ENCODE measurements at regions not wholly inside any gene's neighbourhood (a gene's known extent, or its start where the extent isn't known, plus 50 kb on each side); places are given as distances from the start of the nearest gene placed in this dataset.

DNA sequence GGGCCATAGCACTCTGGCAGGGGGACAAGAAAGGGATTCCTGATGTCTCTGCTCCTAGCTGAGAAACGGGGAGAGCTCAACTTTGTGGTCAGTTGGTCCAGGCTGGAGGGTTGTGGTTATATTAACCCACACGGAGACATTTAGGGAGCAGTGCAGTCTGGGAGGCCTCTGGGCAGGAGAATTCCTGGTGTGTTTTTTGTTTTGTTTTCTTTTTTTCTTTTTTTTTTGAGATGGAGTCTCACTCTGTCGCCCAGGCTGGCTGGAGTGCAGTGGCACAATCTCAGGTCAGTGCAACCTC, 88.0 kb upstream of the SHISAL1 start:
- TF ChIP-seq, protein P1, sequence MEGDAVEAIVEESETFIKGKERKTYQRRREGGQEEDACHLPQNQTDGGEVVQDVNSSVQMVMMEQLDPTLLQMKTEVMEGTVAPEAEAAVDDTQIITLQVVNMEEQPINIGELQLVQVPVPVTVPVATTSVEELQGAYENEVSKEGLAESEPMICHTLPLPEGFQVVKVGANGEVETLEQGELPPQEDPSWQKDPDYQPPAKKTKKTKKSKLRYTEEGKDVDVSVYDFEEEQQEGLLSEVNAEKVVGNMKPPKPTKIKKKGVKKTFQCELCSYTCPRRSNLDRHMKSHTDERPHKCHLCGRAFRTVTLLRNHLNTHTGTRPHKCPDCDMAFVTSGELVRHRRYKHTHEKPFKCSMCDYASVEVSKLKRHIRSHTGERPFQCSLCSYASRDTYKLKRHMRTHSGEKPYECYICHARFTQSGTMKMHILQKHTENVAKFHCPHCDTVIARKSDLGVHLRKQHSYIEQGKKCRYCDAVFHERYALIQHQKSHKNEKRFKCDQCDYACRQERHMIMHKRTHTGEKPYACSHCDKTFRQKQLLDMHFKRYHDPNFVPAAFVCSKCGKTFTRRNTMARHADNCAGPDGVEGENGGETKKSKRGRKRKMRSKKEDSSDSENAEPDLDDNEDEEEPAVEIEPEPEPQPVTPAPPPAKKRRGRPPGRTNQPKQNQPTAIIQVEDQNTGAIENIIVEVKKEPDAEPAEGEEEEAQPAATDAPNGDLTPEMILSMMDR (IDR thresholded peaks at IDR 0.05; ENCODE audit: low read depth, low read length): no peak

DNA sequence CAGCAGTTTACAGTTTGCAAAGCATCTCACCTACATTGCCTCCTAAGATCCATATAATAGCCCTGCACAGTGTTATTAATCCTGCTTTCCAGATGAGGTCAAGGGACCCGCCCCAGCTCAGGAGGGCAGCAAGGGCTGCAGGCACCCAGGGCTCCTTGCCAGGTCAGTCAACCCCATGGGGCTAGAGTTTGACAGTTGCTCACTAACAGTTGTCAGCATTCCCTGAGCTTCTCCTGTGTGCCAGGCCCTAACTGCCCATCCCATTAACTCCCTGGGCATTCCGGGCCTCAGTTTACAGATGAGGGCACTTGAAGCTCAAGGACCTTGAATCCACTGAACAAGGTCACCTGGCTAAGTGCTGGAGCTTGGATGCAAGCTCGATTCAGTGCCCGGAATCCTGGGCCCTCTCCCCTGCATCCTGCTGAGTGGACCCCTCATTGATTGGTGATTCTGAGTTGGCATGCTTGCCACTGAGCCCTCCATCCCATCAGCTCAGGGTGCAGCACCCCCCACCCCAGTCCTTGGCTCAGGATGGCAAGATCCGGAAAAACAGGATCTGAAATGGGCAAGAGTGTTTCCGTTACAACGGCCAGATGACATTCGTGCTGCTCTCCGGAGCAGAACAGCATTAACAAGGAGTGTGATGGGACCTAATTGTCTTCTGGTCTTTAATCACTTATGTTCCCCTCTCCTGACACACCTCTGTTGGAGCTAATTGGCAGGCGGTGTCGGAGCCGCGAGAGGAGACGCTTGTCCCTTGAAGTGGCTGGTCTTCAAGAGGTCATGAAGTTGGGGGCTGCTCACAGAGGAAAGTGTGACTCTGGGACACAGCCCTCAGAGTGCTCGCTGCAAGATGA, 87.4 kb upstream of the SHISAL1 start:
- no peak overlapping the region for H3K4me3 ChIP-seq (ENCODE audit: low read depth, low read length)
- TF ChIP-seq, protein P1 (IDR thresholded peaks at IDR 0.05; ENCODE audit: low read depth, low read length): no peak

More for the DNA sequence above, 88.0 kb upstream of the SHISAL1 start:
- H3K4me3 ChIP-seq (ENCODE audit: low read depth, low read length): no peak overlapping the region

- TF ChIP-seq, protein P1 (IDR thresholded peaks at IDR 0.05; ENCODE audit: low read depth, low read length): no peak
- no peak overlapping the region for H3K4me3 ChIP-seq (ENCODE audit: low read depth, low read length)
Observed at GRCh38 chr22:44398856-44399837, 86.4 kb upstream of the SHISAL1 start.

DNA sequence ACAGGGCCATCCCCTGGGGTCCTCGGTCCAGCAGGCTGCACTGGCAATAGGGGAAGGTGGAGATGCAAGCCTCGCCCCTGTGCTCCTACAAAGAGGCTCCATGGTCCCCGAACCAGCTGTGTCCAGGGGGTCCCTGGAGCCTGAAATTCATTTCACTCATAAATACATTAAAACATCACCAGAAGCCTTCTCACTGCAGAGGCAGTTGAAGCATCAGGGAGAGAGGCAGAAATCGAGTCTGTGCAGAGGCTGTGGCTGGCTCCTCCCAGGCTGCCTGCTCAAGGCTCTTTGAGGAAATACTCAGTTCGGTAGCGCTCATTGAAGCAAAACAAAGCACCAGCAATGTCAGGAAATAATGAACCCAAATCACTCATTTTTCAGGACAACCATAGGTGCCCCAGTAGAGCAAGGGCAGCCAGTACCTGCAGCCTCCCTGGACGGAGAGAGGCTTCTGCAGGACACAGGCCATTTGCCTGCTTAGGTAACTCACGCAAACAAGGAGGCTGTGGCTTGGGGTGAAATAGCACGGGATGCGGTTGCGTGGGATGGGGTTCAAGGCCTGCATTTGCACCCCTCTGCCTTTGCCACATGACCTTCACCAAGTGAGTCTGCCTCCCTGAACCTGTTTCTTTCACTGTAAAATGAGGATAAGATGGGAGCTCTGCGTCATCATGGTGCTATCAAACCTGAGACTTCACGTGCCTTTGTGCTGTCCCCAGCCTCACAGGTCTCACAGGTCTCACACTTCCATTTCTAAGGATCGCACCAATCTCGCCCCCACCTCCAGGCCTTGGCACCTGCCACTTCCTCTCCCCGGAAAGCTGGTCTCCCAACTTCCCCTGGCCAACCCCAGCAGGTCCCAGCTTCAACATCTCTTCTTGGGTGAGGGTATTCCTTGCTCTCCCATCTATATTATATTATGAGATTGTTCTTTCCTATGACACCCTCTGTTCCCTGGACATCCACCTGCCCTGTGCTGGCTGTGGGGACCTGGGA, 84.3 kb upstream of the SHISAL1 start:
- no peak overlapping the region for H3K4me3 ChIP-seq (ENCODE audit: low read depth, low read length)
- TF ChIP-seq, protein P1 (IDR thresholded peaks at IDR 0.05; ENCODE audit: low read depth, low read length): no peak

DNA sequence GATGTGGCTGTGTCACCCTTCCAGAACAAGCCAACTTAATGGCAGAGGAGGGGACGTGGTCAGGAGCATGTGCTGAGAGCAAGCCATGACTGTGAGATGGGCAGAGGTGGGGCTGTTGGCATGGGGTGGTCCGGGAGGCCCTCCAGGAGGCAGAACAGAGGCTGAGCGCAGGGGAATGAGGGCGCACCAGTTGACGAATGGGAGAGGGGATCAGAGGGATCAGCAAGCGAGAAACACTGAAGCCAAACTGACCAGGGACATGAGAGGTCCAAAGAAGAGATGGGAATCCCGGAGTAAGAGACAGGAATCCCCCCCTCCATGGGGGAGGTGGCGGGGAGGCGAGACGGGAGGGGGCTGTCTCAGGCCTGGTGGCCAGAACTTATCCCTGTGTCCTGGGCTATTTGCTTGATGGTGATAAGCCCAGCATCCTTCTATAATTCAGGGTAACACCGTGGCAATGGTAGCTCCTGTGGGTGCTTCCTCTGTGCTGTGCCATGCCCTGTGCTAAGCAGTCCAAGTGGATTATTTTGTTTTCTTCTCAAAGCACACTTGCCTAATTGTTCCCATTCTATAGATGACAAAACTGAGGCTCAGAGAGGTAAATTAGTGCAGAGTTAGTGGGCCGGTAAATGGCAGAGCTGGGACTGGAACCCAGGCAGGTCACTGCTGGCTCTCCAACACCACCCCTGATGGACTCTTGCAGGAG, 83.4 kb upstream of the SHISAL1 start:
- no peak overlapping the region for H3K4me3 ChIP-seq (ENCODE audit: low read depth, low read length)
- TF ChIP-seq, protein P1 (IDR thresholded peaks at IDR 0.05; ENCODE audit: low read depth, low read length): no peak
